Umbilical cord (tissue), 1 donor: ENCODE measurements at regions not wholly inside any gene's neighbourhood (a gene's known extent, or its start where the extent isn't known, plus 50 kb on each side); places are given as distances from the start of the nearest gene placed in this dataset.
A peak's percentile ranks its signal among the peaks of the same experiment; 100 is the strongest.
"Not testable (repeated sequence)": the region's sequence is repeated elsewhere in the genome, so short reads cannot be mapped to it uniquely, and the experiment has no call there.

Experiments used
- DNase-seq: peaks from one replicate; pipeline ENCODE4 v3.0.0-alpha.2; 2015; ENCODE audit warnings: low spot score

DNA sequence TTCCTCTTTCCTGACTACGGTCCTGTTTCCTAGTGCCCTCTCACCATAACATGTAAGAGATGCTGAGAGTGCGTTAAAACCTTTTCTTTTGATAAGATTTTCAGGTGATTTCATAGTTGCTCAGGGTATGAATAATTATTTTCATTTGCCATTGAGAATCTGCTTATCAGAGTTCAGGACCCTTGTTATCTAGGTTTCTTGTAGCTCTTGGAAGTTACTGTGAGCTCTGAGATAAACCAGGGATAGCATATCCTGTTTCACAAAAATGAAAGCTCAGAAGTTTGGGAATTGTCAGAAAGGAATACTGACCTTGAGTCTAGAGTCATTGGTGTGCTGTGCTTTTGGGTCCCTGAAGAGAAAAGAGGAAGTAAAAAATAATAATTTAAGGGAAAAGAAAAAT lies 76.8 kb upstream of the PRKG1 start:
- DNase-seq, result peak; percentile 70

DNA sequence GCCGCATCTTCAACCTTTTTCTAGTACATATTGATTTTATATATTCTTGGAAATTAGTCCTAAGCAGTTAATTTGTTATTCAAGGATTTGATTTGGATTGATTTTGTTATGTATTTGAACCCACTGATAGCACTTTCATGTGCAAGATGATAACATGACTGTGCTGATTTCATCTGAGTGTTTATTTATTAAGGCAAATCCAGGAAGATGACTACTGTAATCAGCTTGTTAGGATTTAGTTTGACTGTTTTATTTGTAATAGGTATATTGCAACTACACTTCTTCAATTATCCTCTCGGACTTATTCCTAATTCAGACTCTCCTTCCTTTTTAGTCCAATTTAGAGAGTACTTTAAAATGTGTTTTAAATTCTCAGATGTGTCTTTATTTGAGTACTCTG lies 75.1 kb upstream of the PRKG1 start:
- DNase-seq, result no peak

DNA sequence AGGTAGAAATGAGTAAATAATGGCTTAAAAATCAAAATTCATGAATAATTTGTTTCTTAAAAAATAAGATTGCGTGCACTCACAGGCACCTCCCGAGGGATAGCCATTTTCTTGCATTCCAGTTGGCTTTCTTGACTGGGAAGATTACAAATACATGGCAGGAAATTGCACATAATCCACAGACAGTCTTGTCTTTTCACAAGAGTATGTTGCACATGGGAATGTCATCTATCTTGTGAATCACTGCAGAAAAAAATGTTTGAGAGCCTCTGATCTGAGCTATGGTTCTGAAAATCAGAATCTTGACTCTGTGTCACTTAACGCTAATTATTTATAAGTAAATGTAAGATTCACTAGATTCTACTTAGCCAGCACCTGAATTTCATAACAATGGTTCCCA lies 74.1 kb upstream of the PRKG1 start:
- peak; percentile 43 for DNase-seq

DNA sequence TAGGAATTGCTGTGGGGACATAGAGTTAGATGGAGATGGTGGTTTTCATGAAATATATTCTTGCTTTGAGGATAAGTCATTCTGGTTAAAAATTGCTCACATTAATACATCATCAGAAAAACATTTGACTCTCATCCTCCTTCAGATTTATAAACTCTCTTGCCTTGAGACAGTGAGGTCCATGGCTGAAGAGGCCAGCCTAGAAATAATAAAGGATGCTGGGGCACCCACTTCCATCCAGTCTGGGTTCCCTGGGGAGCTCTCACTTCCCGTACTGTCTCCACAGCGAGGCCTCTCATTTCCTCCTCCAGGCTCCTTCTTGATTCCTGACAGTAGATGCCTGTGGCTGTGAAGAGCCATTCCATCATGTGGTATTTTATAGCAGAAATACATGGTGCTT lies 73.3 kb upstream of the PRKG1 start:
- no peak for DNase-seq

DNA sequence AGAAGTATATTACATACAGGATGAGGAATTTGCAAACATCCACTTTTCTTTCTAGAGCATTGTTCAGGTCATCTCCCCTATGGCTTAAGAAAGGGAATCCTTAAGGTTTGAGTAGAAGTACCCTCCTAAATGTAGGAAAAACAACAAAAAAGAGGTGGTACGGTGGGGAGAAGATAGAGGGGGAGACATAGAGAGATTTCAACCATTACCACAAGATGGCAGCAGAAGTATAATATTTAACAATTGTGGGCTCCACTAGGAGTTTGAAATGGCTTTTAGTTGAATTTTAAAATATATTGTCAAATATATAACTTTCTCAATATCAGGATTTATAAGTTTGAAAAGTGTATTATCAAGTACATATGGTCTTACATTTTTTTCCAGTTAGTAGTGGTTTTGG lies 72.7 kb upstream of the PRKG1 start:
- DNase-seq, result peak; percentile 49

DNA sequence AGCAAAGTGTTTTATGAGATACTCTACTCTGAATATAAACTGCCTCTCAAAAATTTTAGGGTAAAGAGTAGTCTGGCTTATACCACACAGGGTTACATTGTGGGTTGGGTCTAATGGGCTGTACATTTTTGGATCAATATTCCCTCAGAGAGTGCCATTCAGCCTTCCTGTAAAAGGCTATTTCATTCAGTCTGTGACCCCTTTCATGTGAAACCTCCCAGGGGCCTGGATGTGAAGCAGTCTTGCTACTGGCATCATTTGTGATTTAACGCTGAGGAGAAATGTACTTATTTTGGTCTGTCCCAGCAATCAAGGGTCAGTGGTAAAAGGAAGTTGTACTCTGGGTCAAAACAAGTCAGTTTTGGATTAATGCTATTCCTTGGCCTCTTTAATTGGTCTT lies 71.8 kb upstream of the PRKG1 start:
- DNase-seq, result no peak

DNA sequence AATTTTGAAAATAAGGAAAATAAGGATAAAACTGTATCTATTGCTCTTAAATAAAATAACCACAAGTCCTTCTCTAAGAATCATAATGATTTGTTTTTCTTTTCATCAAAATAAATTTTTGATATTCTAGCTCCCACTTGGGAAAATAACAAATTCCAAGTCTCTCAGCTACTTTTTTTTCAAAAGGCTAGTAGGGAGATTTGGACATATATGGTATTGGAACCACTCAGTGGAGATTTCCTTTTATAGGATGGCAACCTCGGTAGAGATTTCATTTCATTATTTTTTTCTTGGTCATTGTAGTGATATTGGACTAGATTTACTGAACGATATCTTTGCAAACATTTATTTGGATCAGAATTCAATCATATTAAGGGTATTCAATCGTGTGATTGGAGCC lies 69.5 kb upstream of the PRKG1 start:
- no peak for DNase-seq

DNA sequence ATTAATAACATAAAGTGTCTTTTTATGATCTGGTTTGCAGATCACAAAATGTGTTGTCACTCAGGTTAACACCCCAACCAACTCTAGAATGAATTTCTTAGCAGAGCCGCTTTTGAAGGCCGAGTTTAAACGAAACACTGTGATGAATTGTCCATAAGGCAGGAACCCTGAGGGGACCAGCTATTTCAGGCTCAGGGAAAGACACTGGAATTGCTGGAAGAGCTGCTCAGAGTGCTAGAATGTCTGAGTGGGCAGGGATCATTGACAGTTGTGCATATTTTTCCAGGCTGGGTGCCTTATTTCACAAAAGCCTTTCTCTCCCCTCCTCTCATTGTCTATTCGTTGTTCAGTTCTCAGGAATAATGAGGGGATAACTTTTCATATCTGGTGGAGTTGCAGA lies 68.7 kb upstream of the PRKG1 start:
- DNase-seq, result no peak

DNA sequence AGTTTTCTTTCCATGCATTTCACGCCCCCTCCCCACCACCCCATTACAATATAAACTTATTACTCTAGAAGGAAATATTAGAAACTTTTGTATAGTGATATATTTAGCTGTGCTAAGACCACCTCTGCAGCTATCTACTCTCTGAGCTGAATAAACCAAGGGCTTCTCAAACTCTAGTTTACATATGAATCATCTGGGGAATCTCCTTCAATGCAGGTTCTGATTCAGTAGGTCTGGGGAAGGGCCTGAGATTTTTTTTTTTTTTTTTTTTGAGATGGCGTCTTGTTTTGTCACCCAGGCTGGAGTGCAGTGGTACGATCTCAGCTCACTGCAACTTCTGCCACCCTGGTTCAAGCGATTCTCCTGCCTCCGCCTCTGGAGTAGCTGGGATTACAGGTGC lies 67.6 kb upstream of the PRKG1 start:
- DNase-seq, result no peak

DNA sequence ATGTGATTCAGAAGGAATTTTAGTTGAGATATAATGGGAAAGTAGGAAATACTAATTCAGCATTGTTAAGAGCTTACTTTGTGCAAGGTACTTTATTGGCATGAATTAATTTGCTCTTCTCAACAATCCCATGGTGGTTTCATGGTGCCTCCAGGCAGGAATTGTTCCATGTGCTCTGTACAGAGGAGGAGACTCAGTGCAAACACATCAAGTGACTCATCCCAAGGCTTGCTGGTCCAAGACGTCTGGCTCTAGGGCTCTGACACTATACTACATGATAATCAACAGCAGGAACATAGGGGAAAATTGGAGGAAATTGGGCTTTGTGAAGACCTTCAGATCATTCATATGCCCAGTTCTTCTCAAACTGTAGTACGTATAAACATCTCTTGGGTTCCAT lies 66.5 kb upstream of the PRKG1 start:
- DNase-seq, result no peak

DNA sequence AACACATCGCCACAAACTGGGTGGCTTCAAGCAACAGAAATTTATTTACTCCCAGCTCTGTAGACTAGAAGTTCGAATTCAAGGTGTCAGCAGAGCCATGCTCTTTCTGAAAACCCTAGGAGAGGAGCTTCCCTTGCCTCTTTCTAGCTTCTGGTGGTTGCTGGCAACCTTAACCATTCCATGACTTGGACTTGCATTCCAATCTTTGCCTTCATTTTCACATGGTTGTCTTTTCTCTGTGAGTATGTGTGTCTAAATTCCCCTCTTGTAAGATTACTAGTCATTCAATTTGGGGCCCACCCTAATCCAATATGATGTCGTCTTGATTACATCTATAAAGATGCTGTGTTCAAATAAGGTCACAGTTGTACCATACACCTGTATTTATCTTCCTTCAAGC lies 65.9 kb upstream of the PRKG1 start:
- no peak for DNase-seq

DNA sequence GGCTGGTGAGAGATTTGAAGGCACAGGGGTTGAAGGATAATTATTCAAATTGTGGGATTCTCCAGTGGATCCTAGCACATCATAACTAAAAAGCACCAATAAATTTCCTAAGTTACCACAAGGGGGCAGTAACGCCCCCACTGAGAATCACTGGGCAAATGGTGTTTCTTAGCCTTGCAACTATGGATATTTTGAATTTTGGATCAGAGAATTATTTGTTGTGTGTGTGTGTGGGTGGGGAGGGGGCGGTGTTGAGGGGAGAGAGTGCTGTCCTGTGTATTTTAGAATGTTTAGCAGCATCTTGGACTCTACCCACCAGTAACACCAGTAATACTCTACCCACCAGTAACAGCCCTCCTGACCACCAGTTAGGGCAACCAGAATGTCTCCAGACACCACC lies 63.3 kb upstream of the PRKG1 start:
- peak; percentile 51 for DNase-seq

DNA sequence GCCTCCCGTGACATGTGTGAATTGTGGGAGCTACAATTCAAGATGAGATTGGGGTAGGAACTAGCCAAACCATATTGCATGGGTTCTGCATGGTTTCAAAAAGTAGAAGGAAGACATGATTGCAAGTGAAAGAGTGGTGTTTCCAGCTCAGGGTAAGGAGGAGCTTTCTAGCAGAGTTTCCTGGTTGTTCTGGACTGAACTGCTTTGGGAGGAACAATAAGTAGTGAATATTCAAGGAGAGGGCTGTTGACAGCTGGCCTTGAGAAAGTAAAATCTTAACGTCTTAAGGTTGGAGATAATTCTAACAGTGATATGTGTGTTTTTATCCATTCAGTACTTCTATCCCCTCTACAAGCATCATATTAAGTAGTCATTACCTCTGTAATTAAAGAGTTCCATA lies 62.2 kb upstream of the PRKG1 start:
- DNase-seq, result no peak

DNA sequence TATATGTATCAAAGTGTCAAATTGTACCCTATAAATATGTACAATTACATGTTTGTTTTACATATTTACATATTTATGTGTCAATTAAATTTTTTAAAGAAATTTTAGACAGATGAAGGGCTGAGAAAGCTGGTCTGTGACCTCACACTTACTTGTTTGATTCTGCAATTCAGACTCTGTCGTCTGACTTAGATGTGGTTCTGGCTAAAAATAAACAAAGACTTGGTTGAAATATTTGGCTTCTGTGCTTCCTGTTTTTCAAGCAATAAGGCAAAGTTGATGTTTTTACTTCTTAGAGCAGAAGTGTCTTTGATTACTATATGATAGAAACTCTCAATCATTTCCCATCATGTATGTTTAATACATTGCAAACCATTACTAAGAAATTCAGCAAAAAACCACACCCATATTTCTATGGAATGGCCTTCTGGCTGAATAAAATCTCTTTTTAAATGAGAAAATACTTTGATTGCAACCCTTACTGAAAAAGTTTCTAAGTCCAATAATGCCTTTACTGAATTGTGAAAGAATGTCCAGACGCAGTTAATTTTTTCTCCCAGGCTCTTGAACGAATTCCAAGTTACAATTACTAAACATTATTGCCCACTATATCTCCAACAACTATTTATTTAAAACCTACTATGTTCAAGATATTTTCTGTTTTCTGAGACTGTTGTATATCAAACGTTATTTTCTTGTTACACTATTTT lies 59.5 kb upstream of the PRKG1 start:
- DNase-seq, result peak; percentile 59

DNA sequence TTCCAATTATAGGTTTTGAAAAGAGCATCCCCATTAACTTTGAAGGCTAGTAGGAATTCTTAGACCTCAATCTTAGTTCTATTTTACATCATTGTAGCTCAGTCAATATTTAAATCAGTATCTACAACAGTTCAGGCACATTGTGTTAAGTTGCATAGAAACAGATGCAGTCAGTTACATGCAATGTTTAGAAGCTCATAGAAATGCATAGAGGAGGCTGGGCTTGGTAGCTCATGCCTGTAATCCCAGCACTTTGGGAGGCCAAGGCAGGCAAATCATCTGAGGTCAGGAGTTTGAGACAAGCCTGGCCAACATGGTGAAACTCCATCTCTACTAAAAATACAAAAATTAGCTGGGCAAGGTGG lies 58.9 kb upstream of the PRKG1 start:
- not testable (repeated sequence) for DNase-seq

DNA sequence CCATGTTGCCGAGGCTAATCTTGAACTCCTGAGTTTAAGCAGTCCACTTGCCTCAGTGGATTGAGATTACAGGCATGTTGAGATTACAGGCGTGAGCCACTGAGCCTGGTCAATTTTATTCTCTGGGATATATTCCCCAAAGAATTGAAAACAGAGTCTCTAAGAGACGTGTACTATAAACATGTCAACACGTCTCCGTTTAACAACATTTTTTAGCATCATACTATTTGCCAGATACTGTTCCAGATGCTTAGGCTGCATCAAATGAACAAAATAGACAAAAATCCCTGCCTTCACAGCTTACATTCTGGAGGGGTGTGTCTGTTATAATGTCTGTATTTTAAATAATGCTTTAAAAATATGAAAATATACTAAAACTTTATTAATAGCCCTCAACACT lies 54.1 kb upstream of the PRKG1 start:
- peak; percentile 87 for DNase-seq

DNA sequence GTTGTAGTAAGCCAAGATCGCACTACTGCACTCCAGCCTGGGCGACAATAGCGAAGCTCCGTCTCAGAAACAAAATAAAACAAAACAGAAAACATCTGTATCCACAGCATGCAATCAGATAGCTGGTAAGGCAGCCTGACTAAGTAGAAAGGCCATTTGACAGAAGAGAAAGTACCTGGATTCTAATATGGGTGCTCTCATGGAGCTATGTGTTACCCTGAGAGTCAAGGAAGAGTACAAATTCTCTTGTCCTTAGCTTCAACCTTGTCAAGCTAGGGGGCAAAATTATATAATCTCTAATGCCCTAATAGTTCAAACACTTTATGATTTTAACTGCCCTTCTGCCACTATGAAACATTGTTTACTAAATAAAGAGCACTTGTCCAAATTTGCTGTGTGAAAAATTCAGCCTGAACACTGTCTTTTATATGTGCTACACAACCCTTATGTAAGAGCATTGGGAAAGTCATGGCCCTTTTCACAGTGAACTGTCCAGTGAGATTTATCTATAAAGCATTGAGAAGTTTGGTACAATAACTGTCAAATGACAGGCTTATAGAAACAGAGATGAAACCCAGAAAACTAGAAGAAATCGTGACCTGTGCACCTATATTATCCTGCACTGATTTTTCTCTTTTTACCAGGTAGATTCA lies 51.2 kb upstream of the PRKG1 start:
- no peak for DNase-seq

DNA sequence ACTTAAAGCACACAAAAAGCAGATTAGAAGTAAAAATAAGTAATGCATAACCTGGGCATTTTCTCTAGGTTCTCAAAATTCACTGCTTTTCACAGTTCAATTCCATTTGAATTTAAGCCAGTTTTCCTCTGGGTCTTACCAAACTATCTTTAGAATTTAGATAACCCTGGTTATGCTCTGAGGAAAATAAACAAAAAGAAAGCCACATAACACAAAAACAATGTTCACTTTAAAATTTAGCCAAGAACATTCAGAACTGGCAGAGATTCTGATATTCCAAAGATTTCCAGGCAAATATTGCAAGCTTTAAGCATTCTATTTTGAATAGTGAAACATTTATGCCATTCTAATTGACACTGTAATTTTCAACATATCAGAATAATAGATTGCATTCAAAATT lies 50.7 kb upstream of the PRKG1 start:
- DNase-seq, result no peak
